ENCODE measurements at regions not wholly inside any gene's neighbourhood (a gene's known extent, or its start where the extent isn't known, plus 50 kb on each side); places are given as distances from the start of the nearest gene placed in this dataset.

DNA sequence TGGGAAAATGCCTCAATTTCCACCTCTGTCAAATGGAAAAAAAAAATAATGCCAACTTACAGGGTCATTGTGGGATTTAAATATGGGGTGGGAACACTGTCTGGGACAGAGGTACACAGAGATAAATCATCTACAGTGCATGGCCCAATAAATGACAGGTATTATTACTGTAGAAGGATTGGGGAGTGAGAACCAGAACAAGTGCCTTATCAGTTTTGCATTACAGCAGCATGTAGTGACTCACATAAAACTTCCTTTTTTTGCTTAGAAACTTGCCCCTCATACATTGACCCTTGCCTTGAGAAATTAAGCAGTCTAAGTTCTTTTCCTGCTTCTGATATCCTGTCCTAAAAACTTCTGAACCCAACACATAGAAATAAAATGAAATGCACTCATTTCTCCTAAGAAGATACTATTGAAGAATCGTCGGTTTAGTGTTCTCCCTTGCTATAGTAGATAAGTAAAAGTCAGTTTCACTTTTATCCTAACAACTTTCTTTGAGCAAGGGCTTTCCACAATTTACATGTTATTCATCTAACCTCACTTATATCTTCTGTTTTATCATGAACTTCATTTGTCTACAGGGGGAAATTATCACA lies 121.0 kb upstream of the HAAO start:
- DNase-seq: no peak

GRCh38 chr2:42910645-42911405 lies 118.4 kb upstream of the HAAO start:
- peak in 1 of 3 experiments; percentile 26 for DNase-seq

- no peak for DNase-seq
Measured at GRCh38 chr2:42909966-42910365, 117.6 kb upstream of the HAAO start.

DNA sequence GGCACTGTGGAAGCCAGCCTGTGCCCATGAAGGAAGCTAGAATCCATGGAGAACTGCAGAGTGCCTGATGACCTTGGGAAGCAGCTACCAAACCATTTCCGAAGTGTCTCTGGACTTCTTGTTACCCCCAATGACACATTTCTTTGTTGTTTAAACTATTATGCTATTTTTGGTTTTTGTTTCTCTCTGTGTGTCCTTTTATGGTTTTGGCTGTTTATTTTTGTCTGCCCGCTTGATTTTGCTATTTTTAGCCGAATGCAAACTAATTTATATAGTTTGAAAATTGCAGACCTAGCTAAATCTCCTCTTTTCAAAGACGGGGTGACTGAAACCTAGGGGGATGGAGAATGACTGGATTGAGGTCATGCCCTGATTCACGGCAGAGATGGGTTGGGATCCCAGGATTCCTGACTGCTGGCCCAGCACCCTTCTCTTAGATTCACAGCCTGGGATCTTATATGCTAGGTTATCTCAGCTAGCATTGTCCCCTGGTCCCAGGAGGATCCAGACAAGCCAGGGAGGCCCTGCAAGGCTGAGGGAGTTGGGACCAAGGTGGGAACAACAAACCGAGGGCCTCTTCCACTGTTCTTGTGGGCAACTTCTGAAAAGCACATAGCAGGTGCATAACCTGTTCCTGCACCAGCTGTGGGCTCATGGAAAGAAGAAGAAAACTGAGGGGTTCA lies 116.3 kb upstream of the HAAO start:
- no peak for DNase-seq

DNA sequence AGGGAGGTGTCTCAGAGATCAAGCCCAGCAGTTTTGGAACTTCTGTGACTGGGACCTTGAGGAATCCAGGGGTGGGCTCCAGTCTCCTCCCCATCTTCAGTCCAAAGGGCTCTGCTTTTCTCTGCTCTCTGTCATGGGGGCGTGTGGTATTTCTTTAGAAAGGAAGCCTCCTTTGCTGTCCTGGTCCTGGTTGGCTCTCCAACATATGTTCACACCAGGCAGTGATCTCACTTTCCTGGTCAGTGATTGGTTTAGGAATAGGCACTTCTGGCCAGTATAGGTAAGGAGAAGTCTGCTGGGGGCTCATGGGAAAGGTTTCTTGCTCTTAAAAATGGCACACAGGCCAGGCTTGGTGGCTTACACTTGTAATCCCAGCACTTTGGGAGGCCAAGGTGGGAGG lies 115.5 kb upstream of the HAAO start:
- DNase-seq: no peak

DNA sequence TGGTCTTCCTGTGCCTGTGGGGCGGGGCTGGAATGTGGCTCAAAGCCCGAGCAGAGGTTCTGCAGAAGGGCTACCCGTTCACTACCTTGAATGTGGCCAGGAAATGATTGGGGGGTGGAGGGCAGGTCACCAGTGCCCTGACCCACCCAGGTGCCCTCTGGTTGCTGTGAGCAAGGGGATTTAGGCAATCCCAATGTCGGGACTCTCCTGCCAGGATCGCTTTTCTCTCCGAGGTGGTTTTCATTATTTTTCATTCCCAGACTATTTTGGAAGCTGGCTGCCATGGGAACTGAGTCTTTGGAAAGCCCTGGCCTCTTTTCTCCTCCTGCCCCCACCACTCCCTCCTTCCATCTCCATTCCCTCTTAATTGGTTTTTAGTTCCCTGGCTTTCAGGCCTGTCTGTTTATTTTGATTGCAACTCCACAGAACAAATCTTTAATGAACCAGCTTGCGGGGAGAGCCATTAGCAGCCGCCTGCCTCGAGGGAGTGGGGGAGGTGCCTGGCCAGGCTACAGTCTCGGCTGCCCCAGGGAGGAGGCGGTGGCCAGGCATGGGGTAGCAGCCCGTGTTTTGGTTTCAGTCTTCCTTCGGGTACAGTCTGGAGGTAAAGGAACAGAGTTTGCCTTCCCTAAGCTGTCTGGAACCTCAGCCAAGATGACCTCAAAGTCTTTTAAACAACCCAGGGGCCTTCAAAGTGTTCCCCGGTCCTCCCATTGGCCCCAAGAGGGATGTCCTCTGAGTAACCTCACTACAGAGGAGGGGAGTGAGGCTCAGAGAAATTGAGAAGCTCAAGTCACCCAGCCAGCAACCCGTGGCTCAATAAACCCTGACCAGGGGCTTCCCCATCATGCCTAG lies 114.4 kb upstream of the HAAO start:
- peak; percentile 47 to 94 (median 82) for DNase-seq

GRCh38 chr2:42906111-42906556 lies 113.8 kb upstream of the HAAO start:
- no peak for DNase-seq

GRCh38 chr2:42905341-42906110 lies 113.1 kb upstream of the HAAO start:
- DNase-seq: peak in 1 of 3 experiments; percentile 35

GRCh38 chr2:42904576-42904876 lies 112.1 kb upstream of the HAAO start:
- no peak for DNase-seq

DNA sequence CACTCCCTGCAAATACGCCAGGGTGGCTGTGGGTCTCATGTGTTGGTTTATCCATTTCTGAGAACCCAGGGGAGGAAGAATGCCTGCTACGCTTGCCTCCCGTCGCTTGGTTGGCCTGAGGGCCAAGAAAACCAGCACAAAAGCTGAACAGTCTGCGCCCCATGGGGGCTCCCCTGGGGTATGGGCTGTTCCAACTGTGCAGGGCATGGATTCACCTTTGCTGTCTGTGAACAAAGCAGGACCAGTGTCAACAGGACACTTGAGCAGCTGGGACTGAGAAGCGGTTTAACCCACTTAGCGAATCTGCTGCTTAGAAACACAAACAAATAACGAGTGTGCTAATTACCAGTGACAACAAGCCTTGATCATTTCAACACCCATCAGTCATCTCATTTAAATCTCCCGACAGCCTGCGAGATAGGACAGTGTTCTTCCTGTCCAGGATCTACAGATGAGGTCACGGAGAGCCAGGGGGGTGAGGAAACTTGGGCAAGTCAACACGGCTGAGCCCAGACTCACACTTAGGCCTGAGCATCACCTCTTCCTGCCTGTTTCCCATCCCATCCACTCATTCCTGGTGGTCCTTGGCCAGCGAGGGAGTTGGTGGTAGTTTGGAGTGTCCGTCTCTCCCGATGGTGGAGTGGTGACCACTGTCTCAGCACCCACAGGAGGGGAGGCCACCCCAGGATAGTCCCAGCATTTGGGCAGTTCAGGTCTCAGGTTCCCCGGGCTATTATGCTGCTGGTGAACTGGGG lies 111.6 kb upstream of the HAAO start:
- DNase-seq: peak; percentile 42 to 99 (median 94)

- peak in 2 of 3 experiments; percentile 46 to 52 for DNase-seq
Measured at GRCh38 chr2:42902939-42903709, 110.7 kb upstream of the HAAO start.

DNA sequence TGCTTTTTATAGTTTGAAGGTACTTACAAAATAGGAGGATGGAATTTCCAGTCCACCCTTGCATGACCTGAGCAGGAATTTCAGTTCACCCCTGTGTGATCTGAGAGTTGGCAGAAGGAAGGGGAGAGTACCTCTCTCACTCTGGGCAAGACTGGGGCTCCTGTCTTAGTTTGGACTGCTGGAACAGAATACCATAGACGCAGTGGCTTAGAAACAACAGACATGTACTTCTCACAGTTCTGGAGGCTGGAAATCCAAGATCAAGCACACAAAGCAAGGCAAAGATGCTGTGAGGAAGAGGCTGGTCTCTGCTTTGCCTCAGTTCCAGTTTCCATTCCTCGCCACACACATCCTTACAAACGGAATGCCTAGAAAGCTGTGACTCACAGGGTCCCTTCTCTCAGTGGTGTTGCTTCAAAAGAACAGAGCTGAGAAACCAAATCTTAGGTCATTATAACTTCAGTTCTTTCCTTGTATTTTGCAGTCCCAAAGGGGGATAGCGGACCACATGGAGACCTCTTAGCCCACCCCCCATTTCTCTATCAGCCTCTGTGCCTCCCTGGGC lies 108.8 kb upstream of the HAAO start:
- DNase-seq: no peak

GRCh38 chr2:42900289-42900891 lies 108.0 kb upstream of the HAAO start:
- peak in 1 of 3 experiments; percentile 11 for DNase-seq

DNA sequence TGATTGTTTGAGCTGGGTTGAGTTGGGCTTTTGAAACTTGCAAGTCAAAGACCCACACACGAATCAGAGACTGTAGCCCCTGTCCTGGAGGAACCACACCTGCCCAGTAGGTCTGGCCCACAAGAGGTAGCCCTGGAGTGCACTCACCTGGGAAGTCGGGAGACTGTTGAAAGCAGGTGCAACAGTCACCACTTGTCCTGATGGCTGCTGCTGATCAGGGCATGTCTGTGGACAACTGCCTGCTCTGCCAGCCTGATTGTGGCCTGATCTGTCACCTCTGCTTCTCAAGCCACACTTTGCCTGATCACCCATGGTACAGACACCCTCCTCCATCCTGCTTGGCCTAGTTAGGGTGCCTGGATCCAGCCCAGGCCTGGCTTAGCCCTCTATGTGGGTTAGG lies 105.0 kb upstream of the HAAO start:
- peak in 1 of 3 experiments; percentile 23 for DNase-seq

DNA sequence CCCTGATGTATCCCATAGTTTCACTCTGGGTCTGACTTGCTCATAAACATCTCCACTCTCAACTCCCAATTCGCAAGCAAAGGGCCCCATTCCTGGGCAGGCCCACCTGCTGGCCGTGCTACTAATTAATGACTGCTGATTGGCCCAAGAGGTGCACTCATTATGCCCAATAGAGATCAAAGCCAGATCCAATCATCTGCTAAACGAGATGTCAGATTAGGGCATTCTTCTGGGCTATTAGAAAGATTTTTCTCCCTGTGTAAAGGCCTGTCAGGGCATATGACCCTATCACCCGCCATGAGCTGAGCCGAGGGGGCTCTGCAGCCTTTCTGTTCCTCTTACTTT lies 103.4 kb upstream of the HAAO start:
- DNase-seq: no peak

GRCh38 chr2:42895134-42895790 lies 102.9 kb upstream of the HAAO start:
- no peak for DNase-seq

GRCh38 chr2:42893047-42893758 lies 100.8 kb upstream of the HAAO start:
- no peak for DNase-seq

DNA sequence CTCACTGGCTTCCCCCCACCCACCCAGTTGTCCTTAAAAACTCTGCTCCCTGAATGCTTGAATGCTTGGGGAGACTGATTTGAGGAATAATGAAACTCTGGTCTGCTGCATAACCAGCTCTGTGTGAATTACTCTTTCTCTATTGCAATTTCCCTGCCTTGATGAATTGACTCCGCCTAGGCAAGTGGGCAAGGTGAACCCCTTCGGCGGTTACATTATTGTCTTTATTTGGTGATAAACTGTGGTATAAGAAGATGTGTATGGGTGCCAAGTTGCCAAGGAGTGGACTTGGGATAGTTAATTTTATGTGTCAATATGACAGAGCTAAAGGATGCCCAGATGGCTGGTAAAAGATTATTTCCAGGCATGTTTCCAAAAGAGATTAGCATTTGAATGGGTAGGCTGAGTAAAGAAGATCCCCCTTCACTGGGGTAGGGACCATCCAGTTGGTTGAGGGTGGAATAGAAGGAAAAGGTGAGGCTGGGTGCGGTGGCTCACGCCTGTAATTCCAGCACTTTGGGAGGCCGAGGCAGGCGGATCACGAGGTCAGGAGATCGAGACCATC lies 98.5 kb upstream of the HAAO start:
- DNase-seq: no peak

Measured in NCI-H1417 (cell line).